NCI-H2081 treated with DMSO at 0.1 percent for 48 hours (cell line): ENCODE measurements at regions not wholly inside any gene's neighbourhood (a gene's known extent, or its start where the extent isn't known, plus 50 kb on each side); places are given as distances from the start of the nearest gene placed in this dataset.
"Not testable (repeated sequence)": the region's sequence is repeated elsewhere in the genome, so short reads cannot be mapped to it uniquely, and the experiment has no call there.

Experiments used
- DNase-seq: peaks from one replicate; lab custom pipeline; 2025; lab: John Stamatoyannopoulos, UW

DNA sequence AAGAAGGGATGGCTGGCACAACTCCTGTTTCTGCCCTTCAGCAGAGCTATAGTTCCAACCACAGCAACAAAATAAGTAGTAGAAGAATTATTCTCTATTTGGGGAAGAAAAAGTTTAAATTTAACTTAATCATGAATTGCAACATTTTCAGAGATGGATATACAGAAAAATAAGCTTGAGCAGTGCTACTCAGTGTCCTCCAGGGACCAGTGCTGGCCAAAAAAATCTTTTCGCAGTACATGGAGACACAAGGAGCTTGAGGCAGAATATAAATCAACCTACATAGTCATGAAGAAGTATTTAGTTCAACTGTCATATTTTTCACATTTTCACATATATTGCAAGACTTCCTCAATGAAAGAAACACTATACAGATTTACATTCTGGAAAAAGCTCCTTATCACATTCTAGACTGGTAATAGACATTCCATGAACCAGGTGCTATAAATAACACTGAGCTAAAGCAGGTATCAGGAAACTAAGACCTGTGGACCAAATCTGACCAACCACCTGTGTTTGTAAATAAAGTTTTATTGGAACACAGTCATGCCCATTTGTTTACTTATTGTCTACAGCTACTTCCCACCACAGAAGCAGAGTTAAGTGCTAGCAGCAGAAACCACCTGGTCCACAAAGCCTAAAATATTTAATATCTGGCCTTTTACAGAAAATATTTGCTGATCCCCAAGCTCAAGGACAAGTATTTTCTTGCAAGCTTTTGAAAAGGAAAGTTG is 101.9 kb downstream of the RGS21 start:
- no peak for DNase-seq

DNA sequence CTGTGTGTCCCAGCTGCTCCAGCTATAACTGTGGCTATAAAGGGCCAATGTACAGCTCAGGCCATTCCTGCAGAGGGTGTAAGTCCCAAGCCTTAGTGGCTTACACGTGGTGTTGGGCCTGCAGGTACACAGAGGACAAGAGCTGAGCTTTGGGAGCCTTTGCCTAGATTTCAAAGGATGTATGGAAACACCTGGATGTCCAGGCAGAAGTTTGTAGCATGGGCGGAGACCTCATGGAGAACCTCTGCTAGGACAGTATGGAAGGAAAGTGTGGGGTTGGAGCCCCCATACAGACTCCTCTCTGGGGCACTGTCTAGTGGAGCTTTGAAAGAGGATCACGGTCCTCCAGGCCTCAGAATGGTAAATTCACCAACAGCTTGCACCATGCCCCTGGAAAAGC is 113.9 kb downstream of the RGS21 start:
- DNase-seq, result no peak

DNA sequence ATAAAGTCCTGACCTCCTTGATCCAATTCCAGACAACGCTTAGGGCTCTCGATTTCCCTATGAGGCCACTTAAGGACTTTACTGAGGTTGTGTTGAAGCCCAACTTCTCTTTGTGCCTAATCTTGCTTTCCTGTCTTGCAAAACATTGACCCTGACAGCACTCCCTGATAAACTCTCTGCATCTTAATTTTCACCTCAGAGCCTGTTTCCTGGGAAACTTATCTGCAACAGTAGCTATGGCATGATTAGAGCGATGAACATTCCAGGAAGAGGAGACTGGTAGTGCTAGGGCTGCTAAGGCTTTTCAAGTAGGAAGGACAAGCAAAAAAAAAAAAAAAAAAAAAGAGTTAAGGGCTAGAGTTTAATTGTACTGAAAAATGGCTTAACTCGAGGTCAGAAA is 118.9 kb downstream of the RGS21 start:
- DNase-seq, result no peak

DNA sequence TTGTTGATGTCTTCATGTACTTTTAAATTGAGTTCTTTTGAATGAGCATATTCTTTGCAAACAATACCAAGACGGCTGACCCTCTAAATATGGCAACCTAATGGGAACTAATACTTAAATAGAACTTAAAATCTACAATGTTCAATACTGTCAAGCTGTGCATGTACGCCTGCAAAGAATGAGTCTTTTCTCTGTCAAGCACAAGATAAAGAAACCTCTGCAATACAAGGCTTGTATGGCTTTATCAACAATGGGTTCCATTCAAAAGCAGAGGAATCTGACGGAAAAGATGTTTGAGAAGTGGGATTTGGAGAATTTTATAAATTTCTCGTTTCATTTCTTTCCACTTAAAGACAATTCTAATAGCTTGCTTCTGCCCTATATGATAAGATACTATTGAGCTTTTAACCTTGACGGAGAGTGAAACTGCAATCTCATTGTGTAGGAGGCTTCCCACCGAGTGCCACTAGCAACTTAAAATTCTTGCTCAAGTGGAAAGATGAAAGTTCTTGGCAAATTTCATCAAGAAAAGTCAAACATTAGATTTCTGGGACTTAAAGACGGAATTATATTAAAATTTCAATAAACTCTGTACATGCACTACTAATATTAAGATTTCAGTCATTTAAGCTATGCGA is 119.8 kb downstream of the RGS21 start:
- DNase-seq, result no peak

DNA sequence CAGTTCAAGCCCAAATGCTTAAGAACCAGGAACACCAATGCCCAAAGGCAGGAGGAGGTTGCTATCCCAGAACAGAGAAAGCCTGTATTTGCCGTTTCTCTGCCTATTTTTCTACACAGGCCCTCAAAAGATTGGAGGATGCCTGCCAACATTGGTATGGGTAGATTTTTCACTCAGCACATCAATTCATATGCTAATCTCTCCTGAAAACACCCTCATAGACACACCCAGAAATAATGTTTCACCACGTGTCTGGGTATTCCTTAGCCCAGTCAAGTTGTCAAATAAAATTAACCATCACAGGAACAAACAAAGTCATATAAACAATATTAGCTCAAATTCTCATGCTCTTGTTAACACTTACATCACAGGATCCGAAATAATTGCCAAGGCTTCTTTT is 121.9 kb downstream of the RGS21 start:
- no peak for DNase-seq

DNA sequence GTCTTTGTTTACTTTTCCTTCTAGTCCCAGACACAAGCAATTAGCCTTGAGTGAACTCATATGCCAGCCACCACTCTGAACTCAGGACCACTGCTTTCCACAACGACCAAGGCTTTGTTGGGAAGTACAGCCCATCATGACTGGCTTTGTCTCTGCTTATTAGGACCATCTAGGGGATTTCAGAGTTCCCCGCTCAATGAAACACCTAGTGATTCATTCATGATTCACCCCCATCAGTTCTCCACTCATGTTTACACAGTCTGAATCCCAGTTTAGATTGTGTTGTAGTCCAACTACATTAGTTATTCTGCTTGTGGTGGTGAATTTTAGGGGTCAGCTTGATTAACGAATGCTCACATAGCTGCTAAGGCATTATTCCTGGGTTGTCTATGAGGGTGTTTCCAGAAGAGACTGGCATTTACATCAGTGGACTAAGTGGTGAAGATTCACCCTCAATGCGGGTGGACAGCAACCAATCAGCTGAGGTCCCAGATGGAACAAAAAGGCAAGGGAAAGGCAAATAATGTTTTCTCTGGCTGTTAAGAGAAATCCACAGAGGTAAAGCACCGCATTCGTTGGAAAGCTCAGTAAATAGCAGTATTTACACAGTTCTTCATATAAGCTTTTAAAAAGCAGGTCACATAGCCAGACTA is 122.7 kb downstream of the RGS21 start:
- DNase-seq, result no peak

DNA sequence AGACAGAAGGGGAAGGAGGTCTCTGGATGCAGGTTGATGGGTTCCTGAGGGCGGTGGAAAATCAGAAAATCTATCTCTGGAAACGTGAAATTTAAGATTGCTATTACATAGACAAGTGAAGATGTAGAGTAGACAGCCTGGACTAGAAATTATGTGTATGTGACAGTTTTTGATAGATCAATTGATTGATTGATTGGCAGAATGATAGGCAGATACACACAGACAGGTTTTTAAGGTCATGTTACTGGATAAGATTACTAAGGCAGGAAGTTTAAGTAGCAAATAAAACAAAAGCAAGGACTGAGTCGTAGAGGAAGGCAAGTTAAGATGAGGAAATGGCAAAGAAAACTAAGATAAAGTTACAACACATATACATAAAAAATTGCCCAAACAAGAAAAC is 124.7 kb downstream of the RGS21 start:
- DNase-seq, result no peak

DNA sequence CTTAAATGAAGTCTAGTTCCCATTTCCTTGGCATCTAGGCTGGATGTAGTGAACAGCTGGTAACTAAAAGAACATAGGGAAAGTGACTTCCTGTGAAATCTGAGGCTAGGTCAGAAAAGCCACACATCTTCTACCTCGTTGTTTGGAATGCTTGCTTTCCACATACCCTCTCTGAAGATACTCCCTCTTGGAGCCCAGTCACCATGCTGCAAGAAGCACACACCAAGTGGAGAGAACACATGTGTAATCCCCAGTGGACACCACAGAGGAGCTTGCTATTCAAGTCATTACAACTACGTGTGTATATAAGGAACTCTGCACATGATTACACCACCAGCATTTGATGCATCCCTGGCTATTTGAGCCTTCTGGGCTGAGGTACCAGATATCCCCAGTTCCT is 125.9 kb downstream of the RGS21 start:
- no peak for DNase-seq

DNA sequence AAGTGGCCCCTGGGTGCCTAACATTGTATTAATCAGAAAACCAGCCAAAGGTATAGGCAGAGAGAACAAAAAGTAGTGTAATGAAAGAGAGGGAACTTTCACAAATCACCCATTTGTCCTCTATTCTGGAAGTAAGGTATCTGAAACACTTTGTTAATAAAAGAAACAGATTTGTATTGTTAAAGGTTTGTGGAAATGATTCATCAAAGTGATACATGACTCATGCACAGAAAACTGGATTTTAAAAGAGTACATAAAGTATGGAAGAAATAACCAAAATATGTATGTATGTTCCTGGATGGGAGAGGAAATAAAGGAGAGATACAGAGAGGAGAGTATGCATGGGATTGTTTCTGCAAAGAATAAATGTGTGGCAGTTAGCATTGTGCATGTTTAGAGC is 126.8 kb downstream of the RGS21 start:
- DNase-seq, result no peak

DNA sequence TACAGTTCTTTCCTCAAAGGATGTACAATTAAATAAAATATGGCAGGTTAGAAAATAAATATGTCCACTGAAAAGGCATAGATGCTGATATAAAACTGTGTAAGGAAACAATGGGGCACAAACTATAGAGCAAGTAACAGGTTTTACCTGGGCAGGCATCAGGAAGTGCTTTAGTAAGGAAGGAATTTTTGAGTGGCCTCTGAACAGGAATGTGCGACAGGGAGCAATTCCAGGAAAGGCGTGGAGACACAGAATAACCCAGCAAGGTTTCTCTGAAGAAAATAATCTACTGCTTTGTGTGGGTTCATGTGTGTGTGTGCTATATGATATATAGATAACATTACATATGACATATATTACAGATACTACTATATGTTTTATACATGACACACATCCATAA is 128.4 kb downstream of the RGS21 start:
- DNase-seq, result no peak

DNA sequence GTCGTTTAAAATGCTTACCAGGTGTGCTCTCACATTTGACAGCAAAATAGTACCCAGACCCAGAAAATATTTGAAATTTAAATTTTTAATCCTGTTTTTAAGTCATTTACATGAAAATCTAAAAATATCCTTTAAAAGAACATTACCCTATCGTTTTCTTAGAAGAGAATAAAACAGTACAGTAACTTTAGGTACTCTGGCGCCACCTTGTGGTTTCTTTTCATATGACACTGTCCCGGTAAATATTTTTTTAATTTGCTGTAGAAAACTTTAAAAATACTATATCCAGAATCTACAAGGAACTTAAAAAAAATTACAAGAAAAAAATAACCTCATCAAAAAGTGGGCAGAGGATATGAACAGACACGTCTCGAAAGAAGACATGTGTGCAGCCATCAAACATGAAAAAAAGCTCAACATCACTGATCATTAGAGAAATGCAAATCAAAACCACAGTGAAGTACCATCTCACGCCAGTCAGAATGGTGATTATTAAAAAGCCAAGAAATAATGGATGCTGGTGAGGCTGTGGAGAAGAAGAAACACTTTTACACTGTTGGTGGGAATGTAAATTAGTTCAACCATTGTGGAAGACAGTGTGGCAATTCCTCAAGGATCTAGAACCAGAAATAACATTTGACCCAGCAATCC is 129.2 kb downstream of the RGS21 start:
- peak; percentile 15 for DNase-seq

DNA sequence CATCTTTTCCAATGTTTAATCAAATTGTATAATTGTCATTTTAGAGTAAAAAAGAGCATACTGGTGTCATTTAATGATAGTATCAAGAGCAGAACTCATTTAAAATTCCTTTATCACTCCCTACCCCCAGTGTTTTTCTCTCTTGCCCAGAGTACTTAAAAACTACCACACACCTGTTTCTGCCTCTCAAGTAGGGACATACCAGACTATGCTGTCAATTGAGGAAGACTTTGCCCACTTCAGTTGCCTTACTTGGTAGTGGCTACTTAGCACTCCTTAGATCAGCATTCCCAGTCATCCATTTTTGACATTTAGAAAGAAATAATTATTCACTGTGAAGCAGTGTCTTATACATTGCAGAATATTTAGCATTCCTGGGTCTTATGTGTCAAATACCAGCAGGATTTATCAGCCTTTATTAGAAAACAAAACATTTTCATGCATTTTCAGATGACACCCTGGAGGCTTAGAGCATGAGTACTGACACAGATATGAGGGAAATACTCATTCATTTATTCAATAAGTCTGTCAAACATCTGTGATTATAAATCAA is 127.5 kb upstream of the RGS1 start:
- DNase-seq, result no peak

DNA sequence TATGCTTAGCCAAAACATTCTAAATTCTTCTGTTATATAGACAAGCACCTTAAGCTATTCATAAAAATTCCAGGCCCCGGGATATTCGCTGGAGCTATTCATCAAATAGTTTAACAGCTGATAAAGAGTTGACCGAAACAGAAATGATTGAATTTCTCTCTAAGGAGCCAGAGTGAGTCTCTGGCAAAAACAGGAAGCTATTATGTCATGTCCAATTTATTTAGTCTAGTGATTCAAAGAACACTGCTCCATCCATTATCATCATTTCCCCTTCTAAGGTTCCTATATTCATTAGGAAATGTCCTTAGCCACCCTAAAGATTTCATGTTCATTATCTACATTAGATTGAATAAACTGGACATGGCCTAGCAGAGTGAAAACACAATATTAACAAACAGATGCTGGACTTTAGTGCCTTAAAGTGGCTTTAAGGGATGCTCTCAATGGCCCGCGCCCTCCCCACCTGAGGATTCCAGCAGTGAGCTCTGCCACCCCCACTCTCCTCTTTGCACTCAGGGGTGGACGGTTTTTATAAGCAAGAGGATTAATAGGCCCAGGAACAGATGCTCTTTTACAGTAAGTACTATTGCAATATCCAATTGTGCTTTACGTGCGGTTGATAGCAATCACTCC is 122.1 kb upstream of the RGS1 start:
- no peak for DNase-seq

DNA sequence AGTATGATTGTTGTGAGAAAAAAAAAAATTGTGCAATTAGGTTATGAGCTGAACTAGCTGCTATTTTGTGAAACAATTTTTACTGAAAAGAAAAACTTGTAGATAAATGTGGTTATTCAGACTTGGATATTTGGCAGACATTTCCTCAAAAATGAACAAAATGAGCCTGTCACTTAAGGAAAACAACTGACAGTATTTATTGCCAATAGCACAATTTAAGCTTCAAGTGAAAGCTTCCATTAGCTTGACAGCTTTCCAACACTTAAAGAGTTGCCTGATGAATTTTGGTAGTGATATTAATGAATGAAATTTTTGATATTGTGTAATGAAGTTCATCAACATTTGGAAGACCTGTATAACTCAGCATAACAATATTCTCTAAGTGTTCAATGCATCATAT is 116.1 kb upstream of the RGS1 start:
- DNase-seq, result no peak

DNA sequence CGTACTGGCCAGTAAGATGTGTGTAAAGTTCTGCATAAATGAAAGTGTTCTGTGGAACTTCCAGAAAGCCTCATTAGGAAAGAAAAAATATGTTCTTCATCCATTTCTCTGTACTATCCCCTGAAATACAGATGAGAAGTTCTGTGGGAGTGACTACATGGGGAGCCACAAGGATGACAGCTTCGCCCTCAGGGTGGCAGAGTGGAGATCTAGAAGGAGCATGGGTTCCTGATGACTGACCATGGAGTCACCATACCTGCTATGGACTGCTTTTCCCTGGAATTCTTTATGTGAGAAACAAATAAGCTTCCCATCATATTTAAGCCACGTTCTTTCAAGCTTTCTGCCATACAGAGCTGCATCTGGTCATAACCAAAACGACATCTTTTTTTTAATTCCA is 113.9 kb upstream of the RGS1 start:
- no peak for DNase-seq

DNA sequence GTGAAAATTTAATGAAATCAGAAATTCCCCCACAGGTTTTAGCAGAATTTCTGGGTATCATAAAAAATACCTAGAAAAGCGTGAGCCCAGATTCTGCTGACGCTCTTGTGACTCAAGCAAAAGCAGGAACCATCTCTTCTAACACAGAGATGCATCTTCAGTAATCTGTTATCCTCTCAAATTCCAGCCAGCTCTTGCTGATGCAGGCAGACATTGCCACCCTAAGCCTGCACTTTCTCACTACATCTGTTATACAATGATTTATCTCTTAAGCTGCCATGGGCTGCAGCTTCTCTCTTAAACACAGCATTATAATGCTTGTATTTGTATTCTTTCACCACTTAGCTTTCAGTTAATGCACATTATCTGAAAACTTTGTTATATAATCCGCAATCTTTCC is 113.0 kb upstream of the RGS1 start:
- no peak for DNase-seq

DNA sequence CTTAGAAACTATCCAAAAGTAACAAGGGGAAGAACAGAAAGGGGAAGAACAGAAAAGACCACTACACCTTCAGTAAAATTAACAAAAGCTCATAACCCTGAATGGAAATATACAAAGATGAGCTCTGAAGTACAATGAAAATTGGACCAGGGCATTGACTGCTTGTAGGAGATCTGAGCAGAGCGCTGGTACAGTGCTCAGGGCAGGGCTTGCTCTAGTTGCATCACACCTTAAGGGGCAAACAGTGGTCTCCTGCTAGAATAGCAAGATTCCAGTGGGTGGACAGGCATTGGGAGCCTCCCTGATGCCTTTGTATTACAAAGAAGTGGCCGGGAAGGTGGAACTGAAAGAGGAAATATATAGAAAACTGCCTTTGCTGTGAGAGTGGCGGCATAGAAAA is 111.9 kb upstream of the RGS1 start:
- no peak for DNase-seq

DNA sequence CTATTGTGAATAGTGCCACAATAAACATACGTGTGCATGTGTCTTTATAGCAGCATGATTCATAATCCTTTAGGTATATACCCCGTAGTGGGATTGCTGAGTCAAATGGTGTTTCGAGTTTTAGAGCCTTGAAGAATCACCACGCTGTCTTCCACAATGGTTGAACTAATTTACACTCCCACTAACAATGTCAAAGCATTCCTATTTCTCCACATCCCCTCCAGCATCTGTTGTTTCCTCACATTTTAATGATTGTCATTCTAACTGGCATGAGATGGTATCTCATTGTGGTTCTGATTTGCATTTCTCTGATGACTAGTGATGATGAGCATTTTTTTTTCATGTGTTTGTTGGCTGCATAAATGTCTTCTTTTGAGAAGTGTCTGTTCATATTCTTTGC is 110.4 kb upstream of the RGS1 start:
- DNase-seq, result not testable (repeated sequence)

DNA sequence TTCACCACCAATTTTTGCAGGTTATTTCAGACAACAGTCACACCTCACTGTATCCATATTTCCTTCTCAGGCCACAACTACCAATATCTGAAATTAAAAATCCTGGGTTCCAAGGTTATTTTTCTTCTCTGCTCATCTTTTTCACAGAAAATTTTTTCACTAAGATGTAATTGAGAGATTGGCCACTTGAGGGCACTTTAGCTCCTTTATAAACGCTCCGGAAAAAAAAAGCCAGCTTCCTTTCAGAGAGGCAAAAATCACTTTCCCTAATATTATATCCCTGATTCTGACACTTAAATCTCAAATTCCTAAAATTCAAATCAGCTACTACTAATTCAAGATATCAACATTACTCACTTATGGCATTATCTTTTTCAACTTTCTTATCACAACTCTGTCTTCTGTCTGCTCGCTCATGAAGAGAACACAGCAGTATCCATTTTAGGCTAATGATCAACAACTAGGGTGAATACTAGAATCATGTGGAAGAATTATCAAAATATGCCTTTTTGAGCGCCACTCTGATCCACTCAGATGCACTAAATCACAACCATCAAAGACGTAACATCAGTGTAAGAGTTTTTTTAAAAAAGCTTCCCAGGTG is 101.4 kb upstream of the RGS1 start:
- DNase-seq, result no peak

DNA sequence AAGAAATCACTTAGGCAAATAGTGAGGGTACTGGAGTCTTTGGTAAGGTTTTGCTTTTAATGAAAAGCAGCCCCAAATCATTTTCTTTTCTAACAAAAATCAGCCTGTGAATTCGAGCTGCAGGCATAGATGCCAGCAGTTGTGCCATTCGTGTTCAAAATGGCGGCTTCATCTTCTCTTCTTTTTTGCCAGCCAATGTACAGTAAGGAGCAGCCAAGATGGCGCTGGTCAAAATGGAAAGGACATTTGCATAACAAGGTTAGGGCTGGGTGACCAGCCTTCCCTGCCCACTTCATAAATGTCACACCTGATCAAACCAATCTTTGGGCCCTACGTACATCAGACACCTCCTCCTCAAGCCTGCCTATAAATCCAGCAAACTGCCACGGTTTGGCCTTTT is 100.2 kb upstream of the RGS1 start:
- DNase-seq, result no peak

DNA sequence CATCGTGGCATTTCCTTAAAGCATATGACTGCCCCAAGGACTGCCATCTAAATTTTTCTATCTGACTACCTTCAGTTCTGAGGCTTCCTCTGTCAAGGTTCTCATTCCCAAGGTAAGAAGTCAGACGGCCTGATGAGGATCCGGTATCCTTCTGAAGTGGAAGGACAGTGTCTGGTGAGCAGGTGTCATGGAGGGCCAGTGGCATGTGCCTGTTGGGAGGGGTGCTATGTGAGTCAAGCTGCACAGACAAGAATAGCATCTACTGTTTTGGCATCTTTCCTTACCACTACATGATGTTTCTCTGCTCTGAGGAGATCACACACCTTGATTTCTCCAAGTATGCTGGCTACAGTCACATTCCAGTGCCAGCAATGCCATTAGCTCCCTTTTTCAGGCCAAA is 99.6 kb upstream of the RGS1 start:
- DNase-seq, result no peak

DNA sequence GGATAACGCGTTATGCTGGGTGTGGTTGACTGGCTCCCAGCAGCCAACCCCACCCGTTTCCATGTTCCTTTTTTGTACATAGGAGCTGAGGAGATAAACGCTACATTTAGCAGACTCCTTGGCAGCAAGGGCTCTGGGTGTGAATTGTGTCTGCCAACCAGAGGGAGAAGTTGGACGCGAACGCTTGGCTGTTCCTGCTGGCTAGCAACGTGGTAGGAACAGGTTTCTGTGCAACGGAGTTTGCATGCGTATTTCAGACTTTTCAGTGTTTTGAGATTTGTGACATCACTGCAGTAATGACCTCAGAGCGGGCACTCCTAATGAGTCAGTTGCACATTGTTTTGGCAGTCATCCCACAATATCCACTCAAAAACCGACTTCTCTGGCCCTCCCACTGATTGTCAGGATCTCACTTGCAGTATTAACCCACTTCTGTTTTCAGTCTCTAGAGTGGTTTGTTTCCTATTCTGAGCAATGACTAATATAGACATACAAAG is 98.7 kb upstream of the RGS1 start:
- DNase-seq, result no peak
